ENCODE measurements at regions not wholly inside any gene's neighbourhood (a gene's known extent, or its start where the extent isn't known, plus 50 kb on each side); places are given as distances from the start of the nearest gene placed in this dataset.

- TF ChIP-seq POLR2AphosphoS5 (IDR thresholded peaks at IDR 0.05; ENCODE audit: borderline replicate concordance, low read depth, low read length) (no peak), EZH2 (IDR thresholded peaks at IDR 0.05) (no peak), FOXP2 (optimal IDR thresholded peaks at IDR 0.05; ENCODE audit: control extremely low read depth, extremely low read length, insufficient read depth) (no peak)
Measured at GRCh38 chr1:79374397-79374796, 367.9 kb upstream of the ADGRL4 start.

Measured in SK-N-MC (cell line).